GM11168 (cell line): ENCODE measurements at regions not wholly inside any gene's neighbourhood (a gene's known extent, or its start where the extent isn't known, plus 50 kb on each side); places are given as distances from the start of the nearest gene placed in this dataset.
"Not testable (repeated sequence)": the region's sequence is repeated elsewhere in the genome, so short reads cannot be mapped to it uniquely, and the experiment has no call there.

Experiments used
- in situ Hi-C: fragments of 300-500 bp; cut with MboI; formaldehyde crosslinking; loops from one replicate; pipeline ENCODE4 v1.12.0; 2022; ENCODE audit warnings: low sequenced_read_pairs; ENCODE audit not compliant: unreplicated experiment

DNA sequence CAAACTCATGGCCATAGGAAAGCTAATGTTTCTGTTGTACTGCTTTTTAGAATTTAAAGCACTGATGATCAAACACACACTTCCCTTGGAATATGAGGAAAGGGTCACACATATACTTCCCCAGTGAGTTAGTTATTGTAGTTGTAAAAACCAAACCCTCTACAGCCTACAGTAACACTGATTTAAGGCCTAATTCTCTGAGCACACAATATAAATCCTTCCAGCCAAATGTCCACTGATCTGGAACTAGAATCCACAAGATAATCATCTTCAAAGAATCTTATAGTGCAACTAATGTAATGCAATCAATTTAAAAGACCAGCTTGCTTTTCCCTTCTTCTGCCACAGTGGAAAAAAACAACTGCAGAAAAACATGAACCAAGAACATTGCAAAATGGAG is 219.3 kb downstream of the CAAP1 start:
- in situ Hi-C loops, result no loop called here

DNA sequence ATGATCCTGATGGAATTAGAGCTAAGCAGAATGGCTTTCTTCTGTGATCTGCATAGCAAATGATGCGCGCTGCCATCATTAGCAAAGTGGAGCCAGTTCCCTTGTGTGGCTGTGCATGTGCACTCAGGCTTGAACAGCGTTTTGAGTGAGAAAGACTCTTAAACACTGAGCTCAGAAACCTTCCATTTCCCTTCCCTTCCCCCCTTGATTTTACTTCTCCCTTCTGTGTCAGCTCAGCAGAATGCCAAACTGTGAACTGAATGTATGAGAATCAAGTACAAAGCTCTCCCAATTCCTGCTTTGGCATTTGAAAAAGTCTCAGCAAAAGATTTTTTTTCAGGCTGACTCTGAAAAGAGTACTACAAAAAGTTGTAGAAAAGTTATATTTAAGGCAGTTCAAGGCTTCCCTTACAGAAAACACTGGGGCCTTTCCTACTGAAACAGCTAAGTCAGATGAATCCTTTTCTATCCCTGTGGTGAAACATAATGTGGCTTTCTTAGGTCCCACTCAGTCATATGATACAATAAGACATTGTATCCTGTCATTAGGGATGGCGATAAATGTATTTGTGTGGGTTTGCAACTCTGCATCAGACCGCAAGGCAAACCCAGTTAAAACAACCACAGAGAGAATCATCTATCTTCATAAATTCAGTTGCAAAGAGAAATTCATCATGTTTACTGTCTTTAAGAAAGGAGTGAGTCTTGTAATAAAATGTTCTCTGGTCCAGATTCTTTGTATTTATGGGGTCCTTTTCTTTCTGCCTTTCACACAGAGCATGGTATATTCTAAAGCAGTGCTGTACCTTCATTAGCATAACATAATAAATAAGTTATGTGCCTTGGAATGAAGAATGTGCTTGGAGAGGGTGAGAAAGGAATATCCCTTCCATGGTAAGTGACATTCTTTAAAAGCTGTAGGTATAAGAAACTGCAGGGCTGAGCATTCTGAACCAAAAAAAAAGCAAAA is 222.6 kb downstream of the CAAP1 start:
- in situ Hi-C loops, result no loop called here

DNA sequence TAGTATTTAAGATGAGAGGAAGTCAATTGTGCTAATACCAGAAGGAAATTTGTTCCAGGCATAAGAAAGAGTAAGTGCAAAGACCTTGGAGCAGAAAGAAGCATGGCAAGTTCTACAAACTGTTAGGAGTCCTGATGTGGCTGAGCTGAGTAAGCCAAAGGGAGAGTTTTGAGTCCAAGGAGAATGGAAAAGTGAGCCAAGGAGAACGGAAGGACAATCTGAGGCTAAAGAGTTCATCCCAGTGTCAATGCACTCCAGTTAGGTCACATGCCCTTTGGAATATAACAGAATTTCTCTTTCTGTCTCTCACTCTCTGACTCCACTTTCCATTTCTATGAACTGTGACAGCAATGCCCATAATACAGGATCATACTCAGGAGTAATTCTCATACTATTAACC is 224.7 kb downstream of the CAAP1 start:
- in situ Hi-C loops, result no loop called here

GRCh38 chr9:26665666-26666065 is 226.9 kb downstream of the CAAP1 start:
- in situ Hi-C loops, result no loop called here

DNA sequence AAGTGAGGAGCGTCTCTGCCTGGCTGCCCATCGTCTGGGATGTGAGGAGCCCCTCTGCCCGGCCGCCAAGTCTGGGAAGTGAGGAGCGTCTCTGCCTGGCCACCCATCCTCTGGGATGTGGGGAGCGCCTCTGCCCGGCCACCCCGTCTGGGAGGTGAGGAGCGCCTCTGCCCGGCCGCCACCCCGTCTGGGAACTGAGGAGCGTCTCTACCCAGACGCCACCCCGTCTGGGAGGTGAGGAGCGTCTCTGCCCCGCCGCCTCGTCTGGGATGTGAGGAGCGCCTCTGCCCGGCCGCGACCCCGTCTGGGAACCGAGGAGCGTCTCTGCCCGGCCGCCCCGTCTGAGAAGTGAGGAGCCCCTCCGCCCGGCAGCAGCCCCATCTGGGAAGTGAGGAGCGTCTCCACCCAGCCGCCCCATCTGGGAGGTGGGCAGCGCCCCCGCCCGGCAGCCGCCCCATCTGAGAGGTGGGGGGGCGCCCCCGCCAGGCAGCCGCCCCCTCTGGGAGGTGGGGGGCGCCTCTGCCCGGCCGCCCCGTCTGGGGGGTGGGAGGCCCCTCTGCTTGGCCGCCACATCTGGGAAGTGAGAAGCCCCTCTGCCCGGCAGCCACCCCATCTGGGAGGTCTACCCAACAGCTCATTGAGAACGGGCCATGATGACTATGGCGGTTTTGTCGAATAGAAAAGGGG is 228.4 kb downstream of the CAAP1 start:
- in situ Hi-C loops, result not testable (repeated sequence)

DNA sequence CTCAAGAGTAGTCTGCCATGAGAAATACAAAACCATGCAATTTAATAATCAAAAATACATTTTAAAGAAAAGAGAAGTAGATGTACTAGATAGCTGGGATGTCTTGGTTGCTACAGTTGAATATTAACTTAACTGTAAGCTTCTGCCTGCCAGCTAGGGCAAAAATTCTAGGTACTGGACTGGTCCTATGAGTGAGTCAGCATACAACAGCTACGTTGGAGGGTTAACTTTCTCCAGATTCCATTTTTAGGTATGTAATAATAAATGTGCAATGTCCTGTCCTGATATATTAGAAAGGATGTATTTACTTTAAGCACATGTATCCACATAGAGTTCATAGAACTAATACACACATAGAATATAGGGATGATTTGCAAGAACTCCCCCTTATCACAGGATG is 230.1 kb downstream of the CAAP1 start:
- in situ Hi-C loops, result no loop called here

DNA sequence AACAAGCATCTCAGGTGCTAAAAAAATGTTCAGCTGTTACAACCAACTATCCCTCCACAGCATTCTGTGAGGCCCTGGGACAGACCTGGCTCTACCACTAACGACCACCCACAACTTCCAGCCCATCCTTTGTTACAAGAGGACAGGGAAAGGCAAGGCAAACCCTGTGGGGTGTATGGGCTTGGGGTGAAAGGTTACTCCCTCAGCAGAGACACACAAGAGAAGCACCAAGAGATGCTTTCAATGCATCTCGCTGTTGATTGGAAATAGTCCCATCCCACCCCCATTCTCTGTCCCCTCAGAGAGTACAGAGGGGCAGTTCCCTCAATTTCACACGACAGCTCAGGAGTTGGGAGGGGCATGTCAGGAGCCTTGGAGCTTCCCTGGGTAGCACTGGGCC is 234.1 kb downstream of the CAAP1 start:
- in situ Hi-C loops, result no loop called here

- in situ Hi-C loops, result no loop called here
These were observed 234.6 kb downstream of the CAAP1 start for GRCh38 chr9:26657958-26658357.

GRCh38 chr9:26656003-26656870 is 236.4 kb downstream of the CAAP1 start:
- in situ Hi-C loops, result no loop called here

GRCh38 chr9:26655166-26655565 is 237.4 kb downstream of the CAAP1 start:
- in situ Hi-C loops, result no loop called here

GRCh38 chr9:26650325-26650724 is 242.3 kb downstream of the CAAP1 start:
- in situ Hi-C loops, result no loop called here

DNA sequence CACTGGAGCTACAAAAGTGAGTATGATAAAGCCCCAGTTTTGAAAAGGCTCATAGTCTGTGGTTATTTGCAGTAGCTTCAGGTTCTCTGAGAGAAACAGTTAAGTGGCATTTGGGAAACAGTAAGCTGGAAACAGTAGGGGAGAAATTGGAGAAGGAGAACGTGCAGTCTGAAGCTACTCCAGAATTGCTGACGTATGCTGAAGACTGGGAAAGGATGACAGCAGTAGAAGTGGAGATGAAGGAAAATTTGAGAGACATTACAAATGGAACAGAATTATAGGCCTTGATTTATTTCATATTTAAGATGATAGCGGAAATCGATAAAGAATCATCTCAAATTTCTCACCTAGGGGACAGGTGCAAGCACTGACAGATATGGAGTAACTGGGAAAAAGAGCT is 248.8 kb downstream of the CAAP1 start:
- in situ Hi-C loops, result no loop called here

GRCh38 chr9:26639761-26640160 is 252.8 kb downstream of the CAAP1 start:
- in situ Hi-C loops, result no loop called here

DNA sequence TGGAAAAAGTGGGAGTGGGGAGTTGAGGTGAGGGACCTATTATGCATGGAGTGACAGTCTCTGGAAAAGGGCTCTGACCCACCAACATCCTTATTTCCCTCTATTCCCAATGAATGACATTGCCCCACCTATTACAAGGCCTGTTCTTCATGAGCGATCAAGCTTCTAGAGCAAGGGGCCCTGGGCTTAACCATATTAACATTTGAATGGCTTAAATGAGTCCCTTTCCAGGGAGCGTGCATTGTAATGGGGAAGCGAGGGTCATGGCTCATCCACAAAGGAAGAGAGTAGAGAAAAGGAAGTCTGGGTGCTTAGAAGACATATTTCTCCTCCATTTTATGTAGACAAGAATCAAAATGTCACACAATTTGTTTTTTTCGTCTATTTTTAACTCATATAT is 255.5 kb downstream of the CAAP1 start:
- in situ Hi-C loops, result no loop called here

DNA sequence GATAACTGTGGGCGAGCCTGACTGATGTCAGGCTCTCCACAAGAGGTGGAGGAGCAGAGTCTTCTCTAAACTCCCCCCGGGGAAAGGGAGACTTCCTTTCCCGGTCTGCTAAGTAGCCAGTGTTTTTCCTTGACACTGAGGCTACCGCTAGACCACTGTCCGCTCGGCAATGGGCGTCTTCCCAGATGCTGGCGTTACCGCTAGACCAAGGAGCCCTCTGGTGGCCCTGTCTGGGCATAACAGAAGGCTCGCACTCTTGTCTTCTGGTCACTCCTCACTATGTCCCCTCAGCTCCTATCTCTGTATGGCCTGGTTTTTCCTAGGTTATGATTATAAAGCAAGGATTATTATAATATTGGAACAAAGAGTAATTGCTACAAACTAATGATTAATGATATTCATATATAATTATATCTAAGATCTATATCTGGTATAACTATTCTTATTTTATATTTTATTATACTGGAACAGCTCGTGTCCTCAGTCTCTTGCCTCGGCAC is 278.7 kb downstream of the CAAP1 start:
- in situ Hi-C loops, result not testable (repeated sequence)

DNA sequence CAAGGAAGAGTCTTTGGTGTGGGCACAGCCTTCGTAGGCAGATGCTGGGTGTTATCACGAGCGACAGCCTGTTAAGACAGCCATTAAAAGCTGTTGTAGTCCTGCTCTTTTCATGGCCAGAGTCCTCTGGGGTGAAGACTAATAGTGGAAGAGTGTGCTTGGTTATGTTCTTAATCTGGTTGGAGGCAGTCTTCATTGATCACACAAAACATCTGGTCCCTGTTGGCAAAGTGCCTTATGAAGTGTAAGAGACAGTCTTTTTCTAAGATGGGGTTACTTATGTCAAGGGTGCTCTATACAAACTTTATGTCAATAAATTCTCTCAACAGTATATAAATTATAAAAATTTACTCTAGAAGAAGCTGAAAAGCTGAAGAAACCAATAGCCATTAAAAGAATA is 280.4 kb downstream of the CAAP1 start:
- in situ Hi-C loops, result no loop called here

GRCh38 chr9:26606756-26607155 is 285.8 kb downstream of the CAAP1 start:
- in situ Hi-C loops, result no loop called here

DNA sequence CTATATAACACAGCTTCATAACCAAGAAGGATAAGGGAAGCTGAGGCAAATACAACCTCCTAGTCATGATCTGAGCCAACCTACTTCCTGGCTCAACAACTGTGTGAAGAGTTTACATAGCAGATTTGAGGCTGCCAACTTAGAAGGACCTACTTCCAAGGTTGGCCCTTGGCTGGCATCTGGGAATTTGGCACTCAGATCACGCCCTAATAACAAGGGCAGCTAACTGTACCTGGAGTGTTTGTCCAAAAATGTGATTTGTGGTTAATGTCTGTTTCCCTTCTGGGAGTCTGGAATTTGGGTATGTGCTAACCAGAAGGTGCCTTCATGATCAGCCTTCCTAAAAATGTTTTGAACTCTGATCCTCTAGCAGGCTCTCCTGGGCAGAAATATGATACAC is 287.2 kb downstream of the CAAP1 start:
- in situ Hi-C loops, result no loop called here

- in situ Hi-C loops, result no loop called here
These were observed 288.4 kb downstream of the CAAP1 start for GRCh38 chr9:26604076-26604662.

DNA sequence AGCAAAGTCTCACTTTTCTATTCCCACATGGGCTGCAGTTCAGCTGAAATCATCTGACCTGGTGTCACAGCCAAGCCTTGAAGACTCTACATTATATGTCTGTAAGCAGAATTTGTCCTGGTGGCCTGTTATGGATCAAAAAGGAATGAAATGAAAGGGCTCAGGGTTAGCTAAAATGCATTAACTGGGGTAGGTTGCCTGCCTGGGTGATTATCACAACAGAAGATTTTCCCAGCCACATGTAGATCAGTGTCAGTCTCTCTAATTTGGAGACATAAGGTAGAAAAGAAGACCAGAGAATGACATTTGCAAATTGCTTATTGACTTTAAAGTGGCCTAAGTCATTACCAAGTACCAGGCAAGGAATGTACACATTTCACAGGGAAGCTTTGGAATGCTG is 289.0 kb downstream of the CAAP1 start:
- in situ Hi-C loops, result no loop called here
